ENCODE measurements at regions not wholly inside any gene's neighbourhood (a gene's known extent, or its start where the extent isn't known, plus 50 kb on each side); places are given as distances from the start of the nearest gene placed in this dataset.

DNA sequence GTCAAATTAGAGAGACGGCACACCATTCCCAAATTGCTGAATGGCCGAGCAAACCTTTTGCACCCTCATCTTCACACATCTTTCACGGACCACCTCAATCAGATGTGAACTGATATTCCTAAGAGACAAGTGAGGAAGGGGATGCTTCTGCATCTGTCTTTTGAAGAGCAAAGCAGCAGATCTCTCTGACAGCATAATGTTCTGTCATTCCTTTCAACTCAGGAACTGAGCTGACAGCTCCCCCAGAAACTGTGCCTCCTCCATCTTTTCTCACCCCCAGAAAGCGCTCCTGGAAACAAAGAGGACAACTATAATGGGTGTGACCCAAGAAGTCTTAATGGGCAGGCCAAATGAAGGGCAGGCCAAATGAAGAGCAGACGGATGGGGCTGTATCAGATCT, 256.4 kb downstream of the C1orf94 start:
- no peak for DNase-seq
- in situ Hi-C loops (cut with HindIII; ENCODE audit: low pct_ligation_motif_present, low pct_unique_long_range_greater_than_20kb, low sequenced_read_pairs), result no loop called here

DNA sequence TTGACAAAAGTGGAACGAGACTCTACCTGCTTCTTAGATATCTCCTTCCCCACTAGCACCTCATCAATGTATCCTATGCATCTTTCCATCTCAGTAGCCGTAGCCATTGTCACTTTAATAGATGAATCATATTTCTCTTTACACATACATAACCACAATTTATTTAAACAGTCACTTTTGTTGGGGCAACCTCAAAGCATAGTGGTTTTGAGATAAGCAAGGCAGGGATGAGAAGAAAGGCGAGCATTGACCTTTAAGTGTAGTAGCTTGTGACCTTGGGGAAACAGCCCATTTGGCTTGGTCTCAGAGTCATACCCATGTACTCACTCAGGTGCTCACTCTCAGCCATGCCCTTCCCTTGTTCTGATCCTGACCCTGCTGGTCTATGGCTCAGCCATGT, 260.1 kb downstream of the C1orf94 start:
- in situ Hi-C loops (cut with HindIII; ENCODE audit: low pct_ligation_motif_present, low pct_unique_long_range_greater_than_20kb, low sequenced_read_pairs), result no loop called here
- no peak for DNase-seq

DNA sequence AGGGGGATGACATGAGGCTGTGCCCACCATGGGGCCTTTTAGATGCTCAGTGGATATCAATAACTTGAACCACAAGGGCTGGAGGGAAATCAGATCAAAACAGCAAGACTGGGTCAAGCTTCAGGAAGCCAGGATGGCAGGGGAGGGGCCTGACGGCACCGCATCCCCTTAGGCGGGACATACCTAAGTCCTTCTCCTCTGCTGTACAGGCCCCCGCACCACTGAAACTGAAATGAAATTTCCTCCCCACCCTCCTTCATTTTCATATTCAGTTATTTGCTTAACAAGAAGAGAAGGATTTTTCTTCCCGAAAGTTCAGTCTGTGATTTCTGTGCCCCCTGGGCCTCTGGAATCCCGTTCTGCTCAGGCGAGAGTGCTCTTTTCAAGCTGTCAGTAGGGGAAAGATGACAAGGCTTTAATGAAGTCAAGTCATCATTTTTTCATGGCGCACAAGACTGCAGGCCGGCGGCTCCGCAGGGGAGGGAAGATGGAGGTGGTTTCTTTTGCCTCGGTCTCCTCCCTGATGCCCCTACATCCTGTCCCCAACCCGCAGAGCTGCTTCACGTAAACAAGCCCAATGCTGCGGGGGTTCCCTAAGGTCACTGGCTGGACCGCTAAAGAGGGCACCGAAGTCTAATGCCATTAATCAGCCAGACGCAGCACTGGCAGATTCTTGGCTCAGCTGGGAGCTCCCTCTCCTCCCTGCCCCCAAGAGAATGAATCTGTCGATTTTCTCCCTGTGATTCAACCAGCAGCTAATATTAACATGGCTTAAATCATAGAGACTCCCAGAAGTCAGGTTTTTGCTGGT, 264.8 kb downstream of the C1orf94 start:
- DNase-seq, result no peak
- in situ Hi-C loops (cut with HindIII; ENCODE audit: low pct_ligation_motif_present, low pct_unique_long_range_greater_than_20kb, low sequenced_read_pairs), result no loop called here

DNA sequence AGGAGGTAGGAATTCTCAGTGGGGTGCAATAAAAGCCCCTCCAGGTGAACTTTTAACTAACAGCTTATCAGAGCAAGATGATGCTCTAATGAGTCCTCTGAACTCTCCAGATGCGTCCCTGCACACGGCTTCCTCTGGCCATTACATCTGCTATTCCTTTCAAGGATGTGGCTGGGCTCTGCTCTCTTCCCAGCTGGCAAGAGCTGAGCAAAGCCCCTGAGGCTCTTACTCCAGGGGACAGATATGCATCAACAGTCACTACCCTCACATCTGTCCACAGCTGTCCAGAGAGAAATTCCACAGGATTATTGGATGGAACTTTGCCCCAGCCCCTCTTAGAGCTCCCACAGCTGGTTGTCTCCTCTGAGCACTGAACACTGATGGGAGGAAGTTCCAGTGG, 267.8 kb downstream of the C1orf94 start:
- in situ Hi-C loops (cut with HindIII; ENCODE audit: low pct_ligation_motif_present, low pct_unique_long_range_greater_than_20kb, low sequenced_read_pairs), result no loop called here
- no peak for DNase-seq

DNA sequence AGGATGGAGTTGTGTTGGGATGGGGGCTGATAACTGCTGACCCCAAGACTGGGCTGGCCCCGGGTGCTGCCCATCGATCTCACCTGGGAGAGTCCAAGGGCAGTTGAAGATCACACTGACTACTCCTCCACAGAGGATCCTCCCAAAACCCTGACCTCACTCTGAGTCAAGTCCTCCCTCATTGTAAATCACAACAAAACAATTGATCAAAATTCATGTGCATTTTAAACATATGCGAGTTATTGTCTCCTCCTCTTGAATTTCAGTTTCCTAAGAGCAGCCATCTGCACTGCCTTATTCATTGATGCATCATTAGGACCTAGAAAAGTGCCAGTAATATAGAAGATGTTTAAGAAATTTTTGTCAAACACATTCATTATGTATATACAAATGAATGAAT, 273.6 kb downstream of the C1orf94 start:
- in situ Hi-C loops (cut with HindIII; ENCODE audit: low pct_ligation_motif_present, low pct_unique_long_range_greater_than_20kb, low sequenced_read_pairs), result no loop called here
- no peak for DNase-seq

DNA sequence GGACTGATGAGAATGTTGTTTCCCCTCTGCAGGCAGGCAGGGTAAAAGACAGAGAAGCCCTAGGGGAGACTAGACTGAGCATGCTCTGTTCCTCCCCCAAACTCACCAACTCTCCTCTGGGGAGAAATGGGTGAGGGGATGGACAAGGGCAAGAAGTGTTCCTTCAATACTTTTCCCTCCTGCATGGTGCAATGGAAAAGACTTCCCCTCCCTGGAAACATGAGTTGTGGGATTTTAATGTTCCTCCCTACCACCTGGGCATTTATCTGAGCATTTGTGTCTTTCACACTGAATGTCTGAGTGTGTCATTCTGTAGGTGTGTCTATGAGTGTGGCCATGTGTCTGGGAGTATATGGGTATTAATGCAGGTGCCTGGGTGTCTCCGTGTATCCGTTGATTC, 275.7 kb downstream of the C1orf94 start:
- in situ Hi-C loops (cut with HindIII; ENCODE audit: low pct_ligation_motif_present, low pct_unique_long_range_greater_than_20kb, low sequenced_read_pairs), result no loop called here
- DNase-seq, result no peak

DNA sequence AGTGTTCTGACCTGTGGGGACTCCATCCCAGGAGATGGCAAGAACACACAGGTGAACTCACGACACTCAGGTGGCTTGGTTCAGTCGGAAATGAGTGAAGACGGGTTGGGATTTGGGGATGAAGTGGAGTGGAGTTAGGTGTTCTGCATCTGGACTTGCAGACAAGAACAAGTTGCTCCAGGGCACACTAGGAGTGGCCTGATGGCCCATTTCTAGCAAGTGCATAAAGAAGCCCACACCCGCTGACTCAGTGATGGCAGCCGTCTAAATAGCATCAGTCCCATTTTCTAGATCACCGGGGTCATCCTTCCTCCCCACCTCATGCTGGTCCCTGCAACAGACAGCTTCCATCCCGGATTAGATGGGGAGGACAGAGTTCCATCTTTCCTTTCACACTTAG, 278.4 kb downstream of the C1orf94 start:
- in situ Hi-C loops (cut with HindIII; ENCODE audit: low pct_ligation_motif_present, low pct_unique_long_range_greater_than_20kb, low sequenced_read_pairs), result no loop called here
- DNase-seq, result no peak

DNA sequence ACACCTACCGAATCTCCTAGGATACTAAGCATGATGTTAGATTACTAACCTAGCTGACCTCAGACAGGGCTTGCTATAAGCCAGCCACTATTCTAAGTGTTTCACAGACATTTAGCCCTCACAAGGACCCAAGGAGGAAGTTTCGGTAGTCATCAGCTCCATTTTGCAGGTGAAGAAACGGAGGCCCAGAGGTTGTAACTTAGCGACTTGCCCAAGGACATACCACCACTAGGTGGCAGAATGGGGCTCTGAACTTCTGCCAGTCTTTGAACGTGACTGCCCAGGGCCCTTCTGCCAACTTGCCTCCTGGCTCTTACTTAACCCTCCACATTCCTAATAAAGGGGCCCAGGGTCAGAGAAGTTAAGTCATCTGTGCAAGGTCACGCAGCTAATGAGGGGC, 283.5 kb downstream of the C1orf94 start:
- in situ Hi-C loops (cut with HindIII; ENCODE audit: low pct_ligation_motif_present, low pct_unique_long_range_greater_than_20kb, low sequenced_read_pairs), result no loop called here
- DNase-seq, result peak; percentile 27

DNA sequence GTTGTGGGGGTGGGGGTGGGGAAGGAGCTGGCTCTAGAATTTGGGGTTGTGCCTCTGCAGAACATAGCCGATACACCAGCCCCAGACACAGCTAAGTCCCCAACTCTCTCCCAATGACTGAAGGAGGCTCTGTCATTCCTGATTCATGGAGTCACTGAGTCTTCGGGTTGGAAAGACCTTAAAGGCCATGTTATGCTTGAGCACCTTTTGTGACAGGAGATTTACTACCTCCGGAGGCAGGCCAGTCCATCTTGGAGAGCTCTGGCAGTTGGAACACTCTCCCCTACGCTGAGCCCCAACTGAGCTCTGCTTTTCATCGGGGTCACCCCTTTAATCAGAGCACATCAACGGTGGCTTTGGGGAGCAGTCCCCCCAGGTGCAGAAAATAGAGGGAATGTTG, 284.4 kb upstream of the GJB5 start:
- in situ Hi-C loops (cut with HindIII; ENCODE audit: low pct_ligation_motif_present, low pct_unique_long_range_greater_than_20kb, low sequenced_read_pairs), result no loop called here
- DNase-seq, result no peak

DNA sequence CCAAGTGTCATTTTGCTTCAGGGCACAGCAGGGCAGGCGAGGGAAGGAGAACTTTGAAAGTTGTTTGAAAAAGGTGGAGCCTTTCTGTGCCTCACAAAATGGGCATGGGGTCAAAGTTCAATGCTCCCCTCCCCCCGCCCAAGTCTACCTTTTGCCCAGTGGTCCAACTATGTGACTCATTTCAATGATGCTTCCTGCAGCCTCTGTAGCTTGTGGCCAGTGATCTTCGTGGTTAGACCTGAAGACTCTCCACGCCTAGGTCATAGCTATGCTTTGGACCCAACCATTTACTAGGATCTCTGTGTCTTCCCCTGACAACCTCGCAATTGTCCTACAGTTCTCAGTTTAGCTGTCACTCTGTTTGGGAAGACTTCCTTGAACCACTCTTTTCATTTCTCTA, 280.3 kb upstream of the GJB5 start:
- no peak for DNase-seq
- in situ Hi-C loops (cut with HindIII; ENCODE audit: low pct_ligation_motif_present, low pct_unique_long_range_greater_than_20kb, low sequenced_read_pairs), result no loop called here

DNA sequence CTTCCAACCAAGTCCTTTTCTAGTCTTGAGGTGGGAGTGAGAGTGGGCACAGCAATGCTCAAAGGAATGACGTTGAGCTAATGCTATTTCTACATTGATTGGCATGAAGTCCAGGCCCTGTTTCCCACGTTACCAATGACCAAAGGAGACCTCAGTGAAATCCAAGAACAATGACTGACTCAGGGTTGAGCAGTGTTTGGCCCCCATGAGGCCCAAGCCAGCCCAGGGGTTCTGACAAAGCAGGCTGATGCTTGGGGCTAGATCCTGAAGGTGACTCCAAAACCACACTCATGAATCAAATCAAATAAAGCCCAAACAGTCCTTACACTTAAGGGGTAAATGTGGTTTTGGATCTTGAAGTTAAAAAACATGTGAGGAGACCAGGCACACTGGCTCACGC, 278.5 kb upstream of the GJB5 start:
- DNase-seq, result no peak
- in situ Hi-C loops (cut with HindIII; ENCODE audit: low pct_ligation_motif_present, low pct_unique_long_range_greater_than_20kb, low sequenced_read_pairs), result no loop called here

DNA sequence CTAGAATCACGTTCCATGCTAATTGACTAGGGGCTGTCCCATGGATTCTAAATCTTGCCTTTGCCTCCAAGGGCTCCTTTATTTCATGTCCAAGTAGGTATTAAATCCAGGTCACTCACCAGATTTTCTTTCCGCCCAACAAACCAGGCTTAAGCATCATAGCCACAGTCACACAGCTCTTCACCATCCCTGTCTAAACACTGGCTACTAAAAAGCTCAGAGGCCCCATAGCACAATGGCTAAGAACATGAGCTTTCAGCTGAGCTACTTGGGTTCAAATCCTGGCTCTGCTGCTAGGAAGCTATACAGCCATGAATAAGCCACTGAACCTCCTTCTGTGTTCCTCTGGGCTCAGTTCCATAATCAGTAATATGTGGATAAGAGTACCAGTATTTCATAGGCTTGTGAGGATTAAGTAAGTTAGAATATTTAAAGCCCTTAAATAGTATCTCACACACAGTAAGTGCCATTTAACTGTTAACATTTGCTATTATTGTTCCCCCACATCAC, 277.2 kb upstream of the GJB5 start:
- no peak for DNase-seq
- in situ Hi-C loops (cut with HindIII; ENCODE audit: low pct_ligation_motif_present, low pct_unique_long_range_greater_than_20kb, low sequenced_read_pairs), result no loop called here

DNA sequence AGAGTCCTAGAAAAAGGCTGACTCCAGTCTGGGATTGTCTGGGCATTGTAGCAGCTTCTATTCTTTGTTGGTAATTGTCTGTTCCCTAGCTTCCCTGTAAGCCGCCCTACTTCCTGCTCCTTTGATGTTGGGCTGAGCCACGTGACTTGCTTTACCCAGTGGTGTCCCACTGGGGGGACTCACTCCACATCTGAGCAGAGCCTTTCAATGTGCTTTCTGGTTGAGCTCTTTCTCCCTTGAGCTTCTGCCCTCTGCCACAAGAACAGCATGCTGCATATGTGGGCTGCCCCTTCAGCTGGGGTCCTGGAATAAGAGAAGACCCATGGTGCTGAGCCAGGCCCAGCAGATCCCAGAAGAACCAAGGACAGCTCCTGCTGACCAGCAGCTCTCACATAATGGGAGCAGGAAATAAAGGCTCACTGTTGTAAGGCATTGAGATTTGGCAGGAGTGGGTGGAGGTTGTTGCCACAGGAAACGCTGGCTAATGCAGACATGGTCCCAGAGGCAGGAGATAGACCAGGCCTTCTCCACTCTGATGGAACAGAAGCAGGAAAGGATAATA, 276.3 kb upstream of the GJB5 start:
- in situ Hi-C loops (cut with HindIII; ENCODE audit: low pct_ligation_motif_present, low pct_unique_long_range_greater_than_20kb, low sequenced_read_pairs), result no loop called here
- DNase-seq, result no peak

DNA sequence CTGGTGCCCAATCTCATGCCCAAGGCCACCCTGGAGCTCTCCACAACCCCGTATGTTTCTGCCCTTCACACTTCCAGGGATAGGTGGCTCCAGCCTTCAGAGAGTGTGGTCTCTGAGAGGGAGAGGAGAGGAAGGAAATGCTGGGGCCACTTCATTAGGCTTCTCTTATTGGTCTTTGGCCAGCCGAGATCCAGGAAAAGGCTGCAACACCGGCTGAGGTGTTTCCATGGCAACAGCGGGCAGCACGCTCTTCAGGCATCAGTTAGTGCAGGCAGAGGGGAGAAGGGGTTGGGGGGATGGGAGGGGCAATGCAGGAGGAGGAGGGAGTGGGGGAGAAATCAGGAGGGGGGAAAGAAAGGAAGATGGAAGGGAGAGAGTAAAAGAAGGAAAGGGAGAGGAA, 275.1 kb upstream of the GJB5 start:
- in situ Hi-C loops (cut with HindIII; ENCODE audit: low pct_ligation_motif_present, low pct_unique_long_range_greater_than_20kb, low sequenced_read_pairs), result no loop called here

DNA sequence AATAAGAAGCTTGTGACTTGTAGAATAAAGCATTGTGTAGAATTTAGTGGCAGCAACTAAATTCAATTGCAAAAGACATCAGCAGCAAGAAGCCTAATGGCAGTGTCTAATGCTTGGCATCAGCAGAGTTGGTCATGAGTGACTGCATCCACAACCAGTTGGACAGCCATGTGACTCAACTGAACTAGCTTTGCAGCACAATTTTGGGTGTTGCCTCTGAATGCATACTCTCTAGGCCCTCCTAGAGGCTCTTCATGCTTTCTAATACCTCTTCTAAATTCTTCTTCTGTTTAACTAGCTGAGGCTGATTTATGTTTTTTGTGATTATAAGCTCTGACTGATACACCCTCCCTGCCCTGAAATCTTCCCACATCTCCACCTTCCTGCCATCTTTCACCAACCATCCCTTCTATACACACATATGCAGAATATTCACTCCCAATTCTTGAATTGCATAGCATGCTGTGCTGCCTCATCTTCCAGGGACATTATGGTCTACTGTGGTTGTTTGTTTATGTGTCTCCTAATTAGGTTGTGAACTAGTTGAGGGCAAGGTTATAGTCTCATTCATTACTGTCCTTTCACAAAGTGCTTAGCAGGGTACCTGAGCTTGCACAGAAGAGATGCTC, 266.7 kb upstream of the GJB5 start:
- no peak for DNase-seq
- in situ Hi-C loops (cut with HindIII; ENCODE audit: low pct_ligation_motif_present, low pct_unique_long_range_greater_than_20kb, low sequenced_read_pairs), result no loop called here

More for the DNA sequence above, 275.1 kb upstream of the GJB5 start:
- DNase-seq, result no peak

DNA sequence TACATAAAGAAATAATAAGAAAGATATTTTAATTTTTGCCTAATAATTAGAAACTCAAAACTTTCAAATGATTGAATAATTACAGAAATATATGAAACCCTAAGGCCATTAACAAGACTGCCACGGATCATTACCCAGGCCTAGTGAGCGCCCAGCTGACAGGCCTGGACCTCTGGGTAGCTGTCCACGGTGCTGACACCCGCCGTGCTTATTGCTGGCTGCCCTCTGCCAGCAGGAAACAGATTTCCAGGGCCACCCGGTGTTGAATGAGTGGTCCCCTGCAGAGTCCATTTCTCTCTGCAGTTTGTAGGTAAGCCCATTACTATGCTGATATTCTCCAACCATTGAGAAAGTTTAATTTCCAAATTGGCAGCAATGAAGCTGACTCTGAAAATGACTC, 254.4 kb upstream of the GJB5 start:
- DNase-seq, result peak; percentile 24
- in situ Hi-C loops (cut with HindIII; ENCODE audit: low pct_ligation_motif_present, low pct_unique_long_range_greater_than_20kb, low sequenced_read_pairs), result no loop called here

DNA sequence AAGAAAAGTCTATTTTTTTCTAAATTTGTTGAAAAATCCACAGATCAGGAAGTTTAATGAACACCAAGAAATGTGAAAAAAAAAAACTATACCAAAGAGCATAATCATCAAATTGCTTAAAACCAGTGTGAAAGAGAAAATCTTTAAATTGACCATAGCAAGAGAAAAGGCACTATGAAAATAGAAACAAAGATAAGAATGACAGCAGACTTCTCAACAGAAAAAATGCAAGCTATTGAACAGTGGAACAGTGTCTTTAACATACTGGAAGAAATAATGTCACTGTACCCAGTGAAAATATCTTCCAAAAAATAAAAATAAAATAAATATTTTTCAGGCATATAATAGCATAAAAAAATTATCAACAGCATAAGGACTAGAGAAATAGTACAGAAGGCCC, 243.0 kb upstream of the GJB5 start:
- no peak for DNase-seq
- in situ Hi-C loops (cut with HindIII; ENCODE audit: low pct_ligation_motif_present, low pct_unique_long_range_greater_than_20kb, low sequenced_read_pairs), result no loop called here

DNA sequence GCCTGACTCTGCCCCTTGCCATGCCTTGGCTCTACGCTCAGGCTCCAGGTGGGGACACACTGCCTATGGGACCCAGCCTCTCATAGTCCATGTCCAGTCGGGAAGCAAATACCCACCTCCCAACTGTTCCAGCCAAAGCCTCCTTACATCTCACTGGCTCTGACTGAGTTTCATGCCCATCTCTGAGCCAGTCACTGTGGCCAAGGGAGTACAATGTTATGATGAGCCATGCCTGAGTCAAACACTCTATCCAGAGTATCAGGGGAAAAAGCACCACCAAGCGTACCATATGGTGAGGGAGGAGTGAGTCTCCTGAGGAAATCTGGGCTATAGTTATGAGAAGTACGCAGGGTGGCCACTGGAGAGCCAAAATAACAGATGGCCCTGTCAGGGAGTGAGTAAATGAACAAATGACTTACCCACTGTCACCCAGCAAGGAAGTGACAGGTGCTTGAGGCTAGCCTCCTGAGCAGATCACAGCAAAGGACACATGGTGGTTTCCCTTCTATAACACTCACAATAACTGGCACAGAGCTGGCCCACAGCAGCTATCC, 236.6 kb upstream of the GJB5 start:
- in situ Hi-C loops (cut with HindIII; ENCODE audit: low pct_ligation_motif_present, low pct_unique_long_range_greater_than_20kb, low sequenced_read_pairs), result no loop called here
- DNase-seq, result no peak

DNA sequence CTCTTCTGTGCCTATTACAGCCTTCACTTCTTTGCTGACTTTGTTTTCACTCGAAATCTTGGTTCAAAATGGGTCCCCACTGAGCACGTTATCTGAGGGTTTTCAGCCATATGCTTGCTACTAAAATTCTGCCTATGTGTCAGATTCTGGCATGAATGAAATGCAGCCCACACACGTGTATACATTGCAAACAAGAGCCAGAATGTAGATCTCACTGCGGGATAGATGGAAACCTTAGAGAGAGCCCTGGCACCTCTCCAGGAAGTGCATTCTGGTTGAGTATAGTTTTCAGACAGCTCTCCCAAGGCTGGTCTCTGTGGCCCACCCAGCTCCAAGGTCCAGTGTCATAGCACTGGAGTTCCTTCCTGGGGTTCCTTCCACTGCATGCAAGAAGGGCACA, 234.7 kb upstream of the GJB5 start:
- in situ Hi-C loops (cut with HindIII; ENCODE audit: low pct_ligation_motif_present, low pct_unique_long_range_greater_than_20kb, low sequenced_read_pairs), result no loop called here
- DNase-seq, result no peak

DNA sequence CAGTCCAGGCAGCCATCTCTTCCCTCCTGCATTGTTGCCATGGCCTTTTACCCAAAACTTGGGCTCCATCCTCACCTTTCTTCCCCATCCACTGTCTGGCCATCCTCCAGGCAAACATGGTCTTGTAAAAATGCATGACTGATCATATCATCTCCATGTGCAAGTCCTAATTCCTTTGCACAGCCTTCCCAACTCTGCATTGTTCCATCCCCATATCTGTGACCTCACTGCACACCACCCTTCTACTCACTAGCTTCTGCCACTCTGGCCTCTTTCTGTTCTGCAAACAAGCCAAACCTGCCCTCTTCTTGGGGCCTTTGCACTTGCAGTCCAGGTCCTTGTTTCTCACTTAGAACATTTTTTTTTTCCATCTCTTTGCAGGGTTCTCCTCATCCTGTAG, 230.1 kb upstream of the GJB5 start:
- in situ Hi-C loops (cut with HindIII; ENCODE audit: low pct_ligation_motif_present, low pct_unique_long_range_greater_than_20kb, low sequenced_read_pairs), result no loop called here

More for the DNA sequence above, 230.1 kb upstream of the GJB5 start:
- DNase-seq, result no peak

Measured in ACHN (cell line).